Mesodermal cell (in vitro differentiated cells): ENCODE measurements at regions not wholly inside any gene's neighbourhood (a gene's known extent, or its start where the extent isn't known, plus 50 kb on each side); places are given as distances from the start of the nearest gene placed in this dataset.

Source experiments
- H3K27ac ChIP-seq: 2 replicates; pipeline ENCODE4 v1.7.0; 2013; ENCODE audit warnings: mild to moderate bottlenecking, low read depth, low read length, moderate library complexity; ENCODE audit not compliant: severe bottlenecking
- H3K36me3 ChIP-seq: 2 replicates; pipeline ENCODE4 v1.7.1; 2013; ENCODE audit warnings: mild to moderate bottlenecking, low read length, moderate library complexity; ENCODE audit not compliant: control insufficient read depth, insufficient read depth
- H3K4me1 ChIP-seq: one replicate; pipeline ENCODE4 v1.7.1; 2013; ENCODE audit warnings: mild to moderate bottlenecking, low read length; ENCODE audit not compliant: insufficient read depth, control insufficient read depth, poor library complexity, severe bottlenecking
- H3K4me3 ChIP-seq: 2 replicates; pipeline ENCODE4 v1.7.0; 2013; ENCODE audit warnings: low read length, control low read depth, mild to moderate bottlenecking; ENCODE audit not compliant: insufficient read depth, poor library complexity, severe bottlenecking; ENCODE audit errors: extremely low read depth
- H3K9me3 ChIP-seq: 2 replicates; pipeline ENCODE4 v1.7.1; 2013; ENCODE audit warnings: mild to moderate bottlenecking, low read length, moderate library complexity; ENCODE audit not compliant: control insufficient read depth
- WGBS, 2 experiments: methylation state at CpG; one replicate each; pipeline ENCODE4 v1.1.5; 2013; ENCODE audit warnings: missing lambda C conversion rate in 2 of 2; ENCODE audit not compliant: insufficient coverage in 2 of 2; 5-methylcytosine and 5-hydroxymethylcytosine counted together

DNA sequence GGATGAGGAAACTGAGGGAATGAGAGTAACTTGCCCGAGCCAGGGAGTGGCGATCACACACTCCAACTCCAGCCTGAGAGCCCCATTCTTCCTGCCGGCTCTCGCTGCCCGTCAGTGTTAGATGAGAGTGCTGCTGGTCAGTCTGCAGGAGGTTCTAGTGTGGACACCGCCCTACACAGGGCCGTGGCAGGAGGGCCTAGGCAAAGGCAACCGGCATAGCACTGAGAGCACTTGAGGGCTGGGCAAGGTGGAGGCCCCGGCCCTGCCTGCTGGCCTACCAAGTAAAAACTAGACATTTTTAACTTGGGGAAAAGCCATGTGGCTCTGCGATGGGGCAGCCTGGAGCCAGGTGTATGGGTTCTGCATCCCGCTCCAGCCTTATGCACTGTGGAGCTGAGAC lies 354.8 kb downstream of the SEC14L1 start:
- Histone ChIP-seq H3K27ac (no peak overlapping the region), H3K4me1 (peaks cover 3% of the 10 kb centered on the region), H3K9me3 (no peaks in the 10 kb centered on the region), H3K36me3 (peaks cover 91% of the 10 kb centered on the region), H3K4me3 (no peak overlapping the region)
- 98% methylated on average over 6 to 10 of the region's 11 CpGs for WGBS, 2 experiments

DNA sequence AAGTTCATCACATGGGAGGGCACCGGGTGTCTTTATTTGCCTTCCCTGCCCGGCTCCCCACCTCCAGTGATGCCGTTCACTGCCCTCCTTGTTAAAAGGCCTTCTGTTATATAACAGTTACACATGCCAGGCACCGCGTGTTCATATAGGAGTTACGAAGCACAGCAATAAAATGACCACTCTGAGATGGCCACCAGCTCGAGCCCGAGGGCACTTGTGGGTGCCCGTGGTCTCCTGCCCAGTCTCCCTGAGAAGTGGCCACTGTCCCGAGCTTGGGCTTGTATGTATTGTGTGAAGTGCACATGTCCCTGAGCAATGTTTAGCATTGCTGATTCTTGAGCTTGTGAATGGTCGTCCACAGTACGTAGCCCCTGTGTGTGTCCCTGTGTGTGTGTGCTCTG lies 355.6 kb downstream of the SEC14L1 start:
- 97 to 98% methylated on average over 11 to 12 of the region's 12 CpGs for WGBS, 2 experiments
- no peak overlapping the region for H3K4me3 ChIP-seq
- no peak overlapping the region for H3K27ac ChIP-seq
- H3K36me3 ChIP-seq: peaks cover 93% of the 10 kb centered on the region
- H3K9me3 ChIP-seq: no peaks in the 10 kb centered on the region
- H3K4me1 ChIP-seq: peaks cover 3% of the 10 kb centered on the region

DNA sequence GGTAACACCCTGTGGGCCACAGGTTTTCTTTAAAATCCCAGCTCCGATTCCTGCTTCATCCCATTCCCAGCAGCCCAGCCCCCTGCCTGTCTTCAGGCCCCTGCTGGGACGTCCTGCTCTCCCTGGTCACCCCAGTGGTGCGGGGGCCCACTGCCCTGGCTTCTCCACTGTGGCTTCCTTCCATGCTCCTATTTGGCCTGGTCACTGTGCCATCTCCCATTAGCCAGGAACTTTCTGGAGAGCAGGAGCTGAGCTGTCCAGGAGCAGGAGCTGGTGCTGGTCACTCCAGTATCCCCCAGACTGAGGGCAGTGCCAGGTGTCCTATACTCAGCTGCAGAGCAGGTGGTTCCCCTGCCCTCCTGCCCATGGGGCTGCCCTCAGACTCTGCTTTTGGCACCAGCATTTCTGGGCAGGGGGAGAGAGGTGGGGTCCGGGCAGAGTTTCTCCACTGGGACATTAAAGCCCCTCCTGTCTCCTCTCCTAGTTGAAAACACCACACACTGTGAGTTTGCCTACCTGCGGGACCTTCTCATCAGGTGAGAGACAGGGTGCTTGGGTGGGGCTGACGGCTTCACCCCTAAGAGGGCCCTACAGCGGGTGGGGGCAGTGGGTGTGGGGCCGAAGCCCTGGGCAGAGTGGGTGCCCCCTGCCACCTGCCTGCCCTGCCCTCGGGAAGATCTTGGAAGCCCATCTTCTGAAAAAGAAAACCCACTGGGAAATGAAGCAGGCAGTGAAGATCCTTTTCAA lies 356.2 kb downstream of the SEC14L1 start:
- Histone ChIP-seq H3K36me3 (peaks cover 93% of the 10 kb centered on the region), H3K9me3 (no peaks in the 10 kb centered on the region), H3K27ac (no peak overlapping the region), H3K4me1 (peaks cover 3% of the 10 kb centered on the region), H3K4me3 (no peak overlapping the region)
- 96 to 97% methylated on average over 8 of the region's 9 CpGs for WGBS, 2 experiments

DNA sequence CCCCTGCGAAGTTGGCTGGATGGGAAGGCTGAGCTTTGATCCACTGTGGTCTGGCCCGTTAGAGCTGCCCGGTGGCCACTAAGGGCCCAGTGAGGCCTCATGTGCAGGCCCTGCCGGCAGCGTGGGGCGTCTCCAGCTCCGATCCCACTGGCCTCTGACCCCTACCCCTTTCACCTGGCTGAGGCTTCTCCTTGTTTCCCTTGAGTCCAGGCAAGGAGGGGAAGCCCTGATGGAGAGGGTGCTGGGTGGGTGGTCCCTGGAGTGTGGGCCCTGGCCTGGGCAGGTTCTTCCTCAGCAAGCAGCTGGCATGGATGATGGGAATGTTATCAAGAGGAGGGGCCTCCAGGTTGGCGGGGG lies 356.8 kb downstream of the SEC14L1 start:
- Histone ChIP-seq H3K27ac (no peak overlapping the region), H3K4me1 (peaks cover 2% of the 10 kb centered on the region), H3K9me3 (no peaks in the 10 kb centered on the region), H3K4me3 (no peak overlapping the region), H3K36me3 (peaks cover 91% of the 10 kb centered on the region)
- WGBS, 2 experiments: 91 to 97% methylated on average over 5 to 7 of the region's 8 CpGs

DNA sequence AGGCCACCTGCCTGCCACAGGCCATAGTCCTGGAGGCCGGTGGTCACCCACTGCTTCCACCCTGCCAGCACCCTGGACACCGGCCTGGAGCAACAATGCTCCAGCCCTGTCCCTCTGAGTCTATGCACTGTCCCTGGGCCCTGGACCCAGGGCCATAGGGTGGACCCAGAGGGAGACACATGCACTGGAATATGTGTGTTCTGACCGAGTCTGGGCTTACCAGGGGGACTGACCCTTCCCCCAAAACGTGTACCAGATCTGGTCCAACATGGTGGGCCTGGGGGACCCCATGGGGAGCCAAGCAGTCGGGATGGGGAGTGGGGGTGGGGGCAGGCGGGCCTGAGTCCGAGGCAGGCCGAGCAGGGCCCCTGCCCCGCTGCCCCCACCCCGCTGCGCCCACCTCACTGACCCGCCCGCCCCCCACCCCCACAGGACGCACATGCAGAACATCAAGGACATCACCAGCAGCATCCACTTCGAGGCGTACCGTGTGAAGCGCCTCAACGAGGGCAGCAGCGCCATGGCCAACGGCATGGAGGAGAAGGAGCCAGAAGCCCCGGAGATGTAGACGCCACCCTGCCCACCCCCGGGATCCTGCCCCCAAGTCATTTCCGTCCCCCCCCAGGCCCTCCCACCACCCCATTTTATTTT lies 357.4 kb downstream of the SEC14L1 start:
- peaks cover 85% of the 10 kb centered on the region for H3K36me3 ChIP-seq
- WGBS, 2 experiments: 96 to 97% methylated on average over 11 to 16 of the region's 25 CpGs
- H3K27ac ChIP-seq: no peak overlapping the region
- H3K4me3 ChIP-seq: no peak overlapping the region
- no peaks in the 10 kb centered on the region for H3K9me3 ChIP-seq
- H3K4me1 ChIP-seq: no peaks in the 10 kb centered on the region

DNA sequence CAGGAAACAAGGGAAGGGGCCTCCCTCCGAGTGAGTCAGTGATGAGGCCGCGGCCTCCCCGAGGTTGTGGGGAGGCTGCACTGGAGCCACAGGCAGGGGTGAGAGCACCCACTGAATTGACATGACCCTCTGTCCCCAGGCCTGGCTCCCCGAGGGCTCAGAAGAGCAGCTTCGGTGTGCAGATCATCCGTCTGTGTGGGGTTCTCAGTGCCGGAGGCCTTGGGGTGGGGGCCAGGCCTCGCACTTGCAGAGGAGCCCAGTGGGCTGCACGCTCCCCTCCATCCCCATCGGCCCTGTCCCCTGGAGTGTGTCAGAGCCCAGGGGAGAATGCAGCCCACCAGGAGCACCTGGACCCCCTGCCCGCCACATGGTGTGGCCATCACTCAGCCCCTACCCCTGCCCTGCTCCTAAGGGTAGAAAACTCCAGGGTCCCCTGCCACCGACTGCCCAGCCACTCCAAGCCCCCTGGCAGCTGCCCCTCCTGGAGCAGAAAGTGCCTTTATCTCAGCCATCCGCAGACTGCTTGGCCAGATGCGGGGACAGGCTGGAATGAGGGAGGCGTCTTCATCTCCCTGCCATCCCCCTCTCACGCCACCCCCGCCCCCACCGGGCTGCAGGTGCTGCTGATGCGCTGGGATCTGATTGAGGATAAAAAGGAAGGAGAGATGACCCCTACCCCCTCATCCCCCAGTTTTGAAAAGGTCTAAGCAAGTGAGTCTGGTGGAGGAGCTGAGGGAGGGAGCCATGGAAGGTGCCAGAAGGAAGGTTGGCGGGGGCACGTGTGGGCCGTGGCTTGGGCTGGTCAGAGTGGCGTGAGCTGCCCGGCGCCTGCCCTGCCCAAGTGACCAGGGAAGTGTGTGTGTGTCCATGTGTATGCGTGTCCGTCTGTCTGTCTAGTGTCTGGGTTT lies 358.3 kb downstream of the SEC14L1 start:
- H3K4me3 ChIP-seq: no peak overlapping the region
- H3K36me3 ChIP-seq: peaks cover 77% of the 10 kb centered on the region
- 94 to 98% methylated on average over 18 to 21 of the region's 28 CpGs for WGBS, 2 experiments
- H3K27ac ChIP-seq: no peak overlapping the region
- no peaks in the 10 kb centered on the region for H3K9me3 ChIP-seq
- no peaks in the 10 kb centered on the region for H3K4me1 ChIP-seq

DNA sequence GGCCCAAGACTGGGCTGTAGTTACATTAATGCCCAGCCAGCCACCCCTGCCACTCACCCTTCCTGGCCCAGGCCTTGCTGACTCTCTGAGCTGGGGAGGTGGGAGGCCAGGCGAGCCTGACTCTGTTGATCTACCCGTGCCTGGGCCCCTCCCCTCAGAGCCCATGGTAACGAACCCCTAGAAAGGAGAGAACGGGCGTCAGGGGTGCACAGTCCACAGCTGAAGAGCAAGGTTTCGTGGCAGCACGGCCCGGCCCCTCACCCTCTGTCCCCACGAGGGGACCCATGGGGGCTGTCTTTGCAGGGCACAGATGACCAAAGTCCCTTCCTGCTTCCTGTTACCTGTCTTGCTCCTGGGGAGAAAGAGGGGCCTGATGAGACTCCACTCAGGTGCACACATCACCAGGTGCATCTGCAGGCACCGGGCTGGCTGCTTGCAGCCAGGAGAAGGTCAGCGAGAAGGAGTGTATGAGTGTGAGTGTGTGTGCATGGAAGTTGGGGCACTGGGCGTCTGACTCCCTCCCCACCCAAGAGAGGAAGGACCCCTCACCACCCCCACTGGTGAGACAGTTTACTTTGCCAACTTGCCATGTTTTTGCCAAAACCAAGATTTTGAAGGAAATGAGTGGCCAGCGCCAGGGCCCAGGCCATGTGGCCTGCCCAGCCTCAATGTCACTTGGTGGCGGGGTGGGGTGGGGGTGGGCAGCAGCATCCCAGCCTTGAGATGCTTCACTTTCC lies 359.1 kb downstream of the SEC14L1 start:
- Histone ChIP-seq H3K4me1 (no peaks in the 10 kb centered on the region), H3K9me3 (no peaks in the 10 kb centered on the region), H3K27ac (no peak overlapping the region), H3K36me3 (peaks cover 70% of the 10 kb centered on the region), H3K4me3 (no peak overlapping the region)
- WGBS, 2 experiments: 94 to 96% methylated on average over 6 to 12 of the region's 14 CpGs

DNA sequence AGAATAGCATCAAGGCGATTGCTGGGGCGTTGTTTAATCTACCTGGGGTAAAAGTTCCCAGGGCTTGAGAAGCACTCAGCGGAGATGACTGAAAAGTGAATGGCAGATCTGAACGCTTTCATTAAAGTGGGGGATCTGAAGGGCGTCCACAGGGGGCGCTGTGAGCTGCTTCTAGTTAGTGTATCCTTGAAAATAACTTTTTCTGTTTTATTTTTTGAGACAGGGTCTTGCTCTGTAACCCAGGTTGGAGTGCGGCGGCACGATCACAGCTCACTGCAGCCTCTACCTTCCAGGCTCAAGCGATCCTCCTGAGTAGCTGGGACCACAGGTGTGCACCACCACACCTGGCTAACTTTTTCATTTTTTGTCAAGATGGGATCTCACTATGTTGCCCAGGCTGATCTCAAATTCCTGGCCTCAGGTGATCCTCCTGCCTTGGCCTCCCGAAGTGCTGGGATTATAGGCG lies 360.4 kb downstream of the SEC14L1 start:
- WGBS, 2 experiments: 92 to 95% methylated on average over 9 to 10 of the region's 12 CpGs
- Histone ChIP-seq H3K9me3 (no peaks in the 10 kb centered on the region), H3K36me3 (peaks cover 60% of the 10 kb centered on the region)

DNA sequence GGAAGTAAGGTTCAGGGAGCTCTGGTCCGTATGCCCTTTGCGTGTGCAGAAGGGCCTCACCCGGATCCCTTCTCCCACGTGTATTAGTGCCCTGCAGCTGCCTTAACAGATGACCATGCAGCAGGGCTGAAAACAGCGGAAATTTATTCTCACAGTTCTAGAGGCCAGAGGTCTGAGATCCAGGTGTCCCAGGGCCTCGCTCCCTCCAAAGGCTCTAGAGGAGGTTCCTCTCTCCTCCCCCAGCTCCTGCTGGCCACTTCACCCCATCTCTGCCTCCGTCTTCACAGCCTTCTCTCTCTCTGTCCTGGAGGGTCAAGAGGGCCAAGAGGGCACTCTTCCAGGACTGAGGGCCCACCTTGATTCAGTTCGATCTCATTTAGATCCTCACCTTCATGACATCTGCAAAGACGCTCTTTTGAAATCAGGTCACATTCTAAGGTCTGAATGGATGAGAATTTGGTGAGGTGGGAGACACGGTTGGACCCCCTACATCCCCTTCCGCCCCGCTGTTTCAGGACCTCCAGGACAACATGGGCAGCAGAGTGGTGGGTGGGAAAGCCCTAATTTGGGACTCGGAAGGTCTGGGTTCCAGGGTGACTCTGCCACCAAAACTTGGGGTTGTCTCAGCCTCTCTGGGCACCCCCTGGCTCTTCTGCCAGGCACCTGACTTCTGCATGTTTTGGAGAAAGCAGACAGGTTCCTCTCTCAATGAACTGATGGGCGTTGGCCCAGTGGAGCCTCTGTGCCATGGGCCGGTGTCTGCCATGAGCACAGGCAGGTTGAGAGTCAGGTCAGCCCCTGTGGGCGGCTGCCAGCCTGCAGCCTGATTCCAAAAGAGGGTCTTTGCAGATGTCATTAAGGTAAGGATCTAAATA lies 361.2 kb downstream of the SEC14L1 start:
- Histone ChIP-seq H3K4me3 (no peak overlapping the region), H3K27ac (no peak overlapping the region), H3K9me3 (no peaks in the 10 kb centered on the region), H3K4me1 (no peaks in the 10 kb centered on the region), H3K36me3 (peaks cover 51% of the 10 kb centered on the region)
- WGBS, 2 experiments: 95 to 97% methylated on average over 13 to 15 of the region's 16 CpGs

More for the DNA sequence above, 360.4 kb downstream of the SEC14L1 start:
- H3K4me3 ChIP-seq: no peak overlapping the region
- no peaks in the 10 kb centered on the region for H3K4me1 ChIP-seq
- H3K27ac ChIP-seq: no peak overlapping the region
